WERI-Rb-1 (cell line): ENCODE measurements at regions not wholly inside any gene's neighbourhood (a gene's known extent, or its start where the extent isn't known, plus 50 kb on each side); places are given as distances from the start of the nearest gene placed in this dataset.

Experiments
- DNase-seq: peaks from one replicate; pipeline ENCODE4 v3.0.0-alpha.2; 2020
- H3K27ac ChIP-seq: fragments of 250-450 bp; sonication (Bioruptor Pico); 2 replicates; pipeline ENCODE4 v1.5.1; 2020; ENCODE audit warnings: mild to moderate bottlenecking, moderate library complexity
- H3K27me3 ChIP-seq: fragments of 250-450 bp; sonication (Bioruptor Pico); 2 replicates; pipeline ENCODE4 v1.5.1; 2021; ENCODE audit warnings: mild to moderate bottlenecking, low read depth, moderate library complexity; ENCODE audit not compliant: insufficient read depth, severe bottlenecking
- H3K36me3 ChIP-seq: fragments of 250-450 bp; sonication (Bioruptor Pico); 2 replicates; pipeline ENCODE4 v1.5.1; 2020; ENCODE audit warnings: mild to moderate bottlenecking, moderate library complexity
- H3K4me3 ChIP-seq: 2 replicates; pipeline ENCODE4 v1.5.1; 2011; ENCODE audit warnings: low read depth, mild to moderate bottlenecking, control low read depth, low read length
- H3K9me3 ChIP-seq: fragments of 250-450 bp; sonication (Bioruptor Pico); 2 replicates; pipeline ENCODE4 v1.5.1; 2021; ENCODE audit warnings: mild to moderate bottlenecking, moderate library complexity; ENCODE audit not compliant: severe bottlenecking
- CTCF ChIP-seq: IDR thresholded peaks from 2 replicates; pipeline ENCODE4 v1.5.1; 2011; ENCODE audit warnings: low read depth, mild to moderate bottlenecking, control low read depth, inconsistent platforms, low read length

DNA sequence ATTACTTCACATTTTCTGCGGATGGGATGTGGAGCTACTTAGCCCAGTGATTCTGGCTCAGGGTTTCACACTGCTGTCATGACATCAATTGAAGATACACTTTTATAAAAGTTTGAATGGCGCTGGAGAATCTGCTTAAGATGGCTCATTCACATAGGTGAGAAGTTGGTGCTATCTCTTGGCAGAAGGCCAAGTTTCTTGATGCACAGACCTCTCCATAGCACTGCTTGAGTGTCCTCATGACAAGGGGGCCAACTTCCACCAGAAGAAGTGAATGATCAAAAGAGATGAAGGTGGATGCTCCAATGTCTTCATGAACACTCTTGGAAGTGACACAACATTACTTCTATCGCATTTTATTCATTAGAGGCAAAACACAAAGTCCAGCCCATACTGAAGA is 403.7 kb upstream of the CCNG1 start:
- H3K27ac ChIP-seq, result no peak overlapping the region
- peaks cover 13% of the 10 kb centered on the region for H3K27me3 ChIP-seq
- no peaks in the 10 kb centered on the region for H3K36me3 ChIP-seq
- DNase-seq, result no peak
- no peak for TF ChIP-seq CTCF
- no peaks in the 10 kb centered on the region for H3K9me3 ChIP-seq
- H3K4me3 ChIP-seq, result no peak overlapping the region

DNA sequence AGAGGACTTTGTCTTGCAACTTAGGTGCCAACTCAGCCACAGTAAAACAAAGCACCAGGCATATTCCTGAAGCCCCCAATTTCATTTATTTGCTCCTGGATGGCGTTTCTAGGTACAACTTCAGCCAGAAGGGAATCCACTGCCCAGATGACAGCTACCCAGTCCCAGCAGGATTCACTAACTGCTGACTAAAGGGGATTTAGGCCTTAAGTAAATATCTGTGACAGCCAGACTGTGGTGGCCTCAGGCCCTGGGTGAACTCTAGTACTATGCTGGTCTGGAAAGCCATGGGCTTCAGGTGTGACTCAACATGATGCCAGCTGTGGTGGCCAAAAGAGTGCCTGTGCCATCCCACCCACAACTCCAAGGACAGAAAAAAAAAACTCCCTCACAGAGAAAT is 396.1 kb upstream of the CCNG1 start:
- Histone ChIP-seq H3K27me3 (peaks cover 28% of the 10 kb centered on the region), H3K36me3 (no peaks in the 10 kb centered on the region), H3K9me3 (no peaks in the 10 kb centered on the region), H3K4me3 (no peak overlapping the region), H3K27ac (no peak overlapping the region)
- DNase-seq, result no peak
- no peak for TF ChIP-seq CTCF

DNA sequence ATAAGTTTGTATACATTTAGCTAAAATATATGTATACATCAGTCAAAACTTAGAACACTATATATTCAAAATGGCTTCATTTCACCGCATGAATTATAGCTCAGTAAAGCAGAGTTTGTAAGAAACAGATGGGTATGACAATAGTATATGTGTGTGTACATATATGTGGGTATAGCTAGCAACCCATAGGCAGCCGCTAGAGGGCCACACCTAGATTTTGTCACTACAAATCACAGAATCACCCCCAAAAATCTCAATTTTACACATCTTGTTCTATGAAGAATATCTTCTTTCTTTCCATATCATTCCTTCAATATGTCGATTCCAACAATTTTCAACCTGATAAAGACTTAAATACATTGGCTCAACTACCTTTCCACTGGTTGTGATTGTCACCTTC is 357.8 kb upstream of the CCNG1 start:
- Histone ChIP-seq H3K9me3 (no peaks in the 10 kb centered on the region), H3K27ac (no peak overlapping the region), H3K36me3 (no peaks in the 10 kb centered on the region), H3K27me3 (peaks cover 23% of the 10 kb centered on the region), H3K4me3 (no peak overlapping the region)
- peak; percentile 30; the same call in 1 of the 2 replicates for TF ChIP-seq CTCF
- DNase-seq, result peak; percentile 10

DNA sequence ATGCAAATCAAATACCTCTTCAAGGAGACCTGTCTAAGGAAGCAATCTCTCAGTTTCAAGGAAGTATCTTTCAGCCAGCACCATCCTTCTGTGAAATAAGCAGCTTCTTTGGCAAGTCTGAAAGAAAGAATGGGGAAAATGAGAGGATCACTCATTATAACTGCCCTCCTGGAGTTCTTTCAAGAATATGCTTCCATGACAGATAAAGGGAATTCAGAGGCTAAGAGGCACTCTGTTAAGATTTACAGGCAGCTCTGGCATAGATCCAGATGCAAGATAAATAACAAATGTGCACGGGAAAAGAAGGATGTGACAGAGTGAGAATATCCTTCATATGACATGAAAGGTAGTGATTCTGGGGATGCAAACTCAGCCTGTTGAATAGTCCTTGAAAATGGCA is 348.2 kb upstream of the CCNG1 start:
- Histone ChIP-seq H3K36me3 (no peaks in the 10 kb centered on the region), H3K27me3 (peaks cover 31% of the 10 kb centered on the region), H3K9me3 (no peaks in the 10 kb centered on the region), H3K4me3 (no peak overlapping the region), H3K27ac (no peak overlapping the region)
- no peak for TF ChIP-seq CTCF
- no peak for DNase-seq

DNA sequence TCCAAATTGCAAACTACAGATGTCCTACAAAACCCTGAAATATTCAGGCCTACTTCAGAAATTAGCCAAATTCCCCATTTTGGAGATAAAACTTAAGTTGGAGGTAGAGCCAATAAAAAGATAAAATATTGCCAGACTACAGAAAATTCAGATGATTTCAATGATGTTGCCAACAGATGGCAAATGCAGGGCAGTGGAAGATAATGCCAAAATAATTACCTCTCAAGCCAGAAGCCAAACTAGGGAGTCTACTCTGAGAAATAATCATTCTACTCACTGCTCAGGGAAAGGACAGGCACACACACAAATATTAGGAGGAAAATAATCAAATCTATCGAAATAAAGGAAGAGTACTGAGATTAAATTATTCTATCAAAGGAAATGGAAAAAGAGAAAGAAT is 347.5 kb upstream of the CCNG1 start:
- no peaks in the 10 kb centered on the region for H3K9me3 ChIP-seq
- no peak for TF ChIP-seq CTCF
- no peak overlapping the region for H3K27ac ChIP-seq

GRCh38 chr5:163094492-163095180 is 342.8 kb upstream of the CCNG1 start:
- H3K27ac ChIP-seq, result no peak overlapping the region
- no peaks in the 10 kb centered on the region for H3K9me3 ChIP-seq
- TF ChIP-seq CTCF, result no peak
- H3K27me3 ChIP-seq, result peaks cover 46% of the 10 kb centered on the region
- no peak overlapping the region for H3K4me3 ChIP-seq
- DNase-seq, result no peak
- no peaks in the 10 kb centered on the region for H3K36me3 ChIP-seq

More for the DNA sequence above, 347.5 kb upstream of the CCNG1 start:
- DNase-seq, result no peak
- no peaks in the 10 kb centered on the region for H3K36me3 ChIP-seq
- H3K27me3 ChIP-seq, result peaks cover 36% of the 10 kb centered on the region
- H3K4me3 ChIP-seq, result no peak overlapping the region
